Epidermal melanocyte (primary cell): ENCODE measurements at regions not wholly inside any gene's neighbourhood (a gene's known extent, or its start where the extent isn't known, plus 50 kb on each side); places are given as distances from the start of the nearest gene placed in this dataset.
A peak's percentile ranks its signal among the peaks of the same experiment; 100 is the strongest.
"Not testable (repeated sequence)": the region's sequence is repeated elsewhere in the genome, so short reads cannot be mapped to it uniquely, and the experiment has no call there.

Source experiments
- DNase-seq: peaks from one replicate; pipeline ENCODE4 v3.0.0; 2011; ENCODE audit warnings: low spot score; ENCODE audit not compliant: insufficient read length

DNA sequence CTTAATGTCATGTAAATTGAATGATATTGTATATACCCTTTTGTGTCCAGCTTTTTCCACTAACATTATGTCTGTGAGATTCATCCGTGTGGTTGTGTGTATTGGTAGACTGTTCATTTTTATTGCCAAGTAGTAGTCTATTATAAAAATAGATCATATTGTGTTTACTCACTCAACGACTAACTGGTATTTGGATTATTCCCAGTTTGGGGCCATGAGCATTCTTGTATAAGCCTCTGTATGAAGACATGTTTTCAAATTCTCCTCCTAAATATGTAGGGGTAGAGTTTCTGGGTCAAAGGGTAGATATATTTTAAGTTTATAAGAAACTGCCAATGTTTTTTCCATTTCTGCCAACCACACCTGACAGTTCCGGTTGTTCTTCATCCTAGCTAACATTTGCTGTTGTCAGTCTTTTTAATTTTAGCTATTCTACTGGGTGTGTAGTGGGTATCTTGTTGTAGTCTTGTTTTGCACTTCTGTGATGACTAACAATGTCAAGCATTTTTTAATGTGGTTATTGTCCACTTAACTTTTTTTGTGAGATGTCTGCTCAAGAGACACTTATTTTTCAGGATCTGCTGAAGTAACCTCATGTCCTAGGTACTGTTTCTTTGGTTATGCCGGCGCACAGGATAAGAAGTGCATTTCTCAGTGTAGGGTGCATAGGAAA, 93.2 kb downstream of the DACT1 start:
- no peak for DNase-seq

DNA sequence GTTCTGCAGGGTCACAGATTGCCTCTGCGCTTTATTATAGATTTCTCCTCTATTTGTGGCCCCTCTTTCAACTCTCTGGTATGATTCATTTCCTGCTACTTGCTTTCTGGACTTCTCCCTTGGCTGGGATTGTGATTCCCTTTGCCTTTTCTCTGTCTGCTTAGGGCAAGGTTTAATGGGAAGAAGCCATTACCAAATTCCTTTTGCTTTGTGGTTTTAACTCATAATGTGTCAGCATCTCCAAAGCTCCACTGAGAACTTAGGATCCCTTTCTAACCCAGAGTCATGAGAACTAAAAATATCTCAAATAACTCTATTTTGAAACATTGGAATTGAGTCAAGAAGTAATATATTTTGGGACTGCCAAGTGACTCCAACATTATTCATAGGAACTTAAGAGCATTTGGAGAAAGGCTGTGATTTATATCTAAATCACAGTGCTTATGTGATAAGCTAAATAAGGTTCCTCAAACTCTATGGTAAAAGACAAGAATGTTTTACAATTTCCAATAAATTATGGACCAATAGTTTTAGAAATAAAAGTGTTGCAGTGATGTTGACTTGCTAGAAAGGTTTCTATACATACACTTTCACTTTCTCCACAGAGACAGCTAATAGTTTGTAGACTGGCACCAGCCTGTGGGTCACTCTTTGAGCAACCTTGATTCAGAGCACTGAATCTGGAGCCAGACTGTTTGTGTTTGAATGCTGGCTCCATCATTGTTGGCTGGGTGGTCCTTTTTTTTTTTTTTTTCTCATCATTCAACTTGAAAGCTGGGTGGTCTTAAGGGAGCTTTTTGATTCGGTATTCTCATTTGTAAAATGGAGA, 93.9 kb downstream of the DACT1 start:
- peak; percentile 73 for DNase-seq

DNA sequence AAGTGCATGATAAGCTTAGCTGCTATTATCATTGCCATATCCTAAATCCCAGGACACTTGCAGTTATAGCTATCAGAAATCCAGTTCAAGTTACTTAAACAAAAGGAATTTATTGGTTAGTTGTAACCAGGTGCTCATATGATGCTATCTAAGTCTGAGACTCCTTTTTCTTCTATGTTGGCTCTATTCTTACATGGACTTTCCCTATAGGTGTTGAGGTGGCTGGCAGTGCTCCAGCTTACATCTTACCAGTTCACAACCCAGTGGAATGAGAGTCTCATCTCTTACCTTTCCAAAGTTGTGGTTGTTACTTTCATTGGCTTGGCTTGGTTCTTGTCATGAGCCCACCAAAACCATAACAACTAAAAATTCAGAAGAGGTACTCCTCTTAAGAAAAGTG, 94.6 kb downstream of the DACT1 start:
- no peak for DNase-seq

GRCh38 chr14:58733451-58734208, 95.9 kb downstream of the DACT1 start:
- no peak for DNase-seq

- no peak for DNase-seq
Observed at GRCh38 chr14:58735596-58735995, 97.8 kb downstream of the DACT1 start.

GRCh38 chr14:58736606-58737005, 98.8 kb downstream of the DACT1 start:
- DNase-seq, result no peak

DNA sequence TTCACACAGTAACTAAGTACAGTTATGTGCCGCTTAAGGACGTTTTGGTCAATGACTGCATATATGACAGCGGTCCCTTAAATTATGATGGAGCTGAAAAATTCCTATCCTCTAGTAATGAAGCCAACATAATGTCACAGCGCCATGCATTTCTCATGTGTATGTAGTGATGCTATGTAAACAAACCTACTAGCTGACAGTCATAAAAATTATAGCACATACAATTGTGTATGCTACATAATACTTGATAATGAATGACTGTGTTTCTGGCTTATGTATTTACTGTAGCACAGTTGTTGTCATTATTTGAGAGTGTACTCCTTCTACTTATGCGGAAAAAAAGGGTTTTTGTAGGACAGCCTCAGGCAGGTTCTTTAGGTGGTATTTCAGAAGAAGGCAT, 99.7 kb downstream of the DACT1 start:
- no peak for DNase-seq

- no peak for DNase-seq
Observed at GRCh38 chr14:58738189-58738836, 100.6 kb downstream of the DACT1 start.

DNA sequence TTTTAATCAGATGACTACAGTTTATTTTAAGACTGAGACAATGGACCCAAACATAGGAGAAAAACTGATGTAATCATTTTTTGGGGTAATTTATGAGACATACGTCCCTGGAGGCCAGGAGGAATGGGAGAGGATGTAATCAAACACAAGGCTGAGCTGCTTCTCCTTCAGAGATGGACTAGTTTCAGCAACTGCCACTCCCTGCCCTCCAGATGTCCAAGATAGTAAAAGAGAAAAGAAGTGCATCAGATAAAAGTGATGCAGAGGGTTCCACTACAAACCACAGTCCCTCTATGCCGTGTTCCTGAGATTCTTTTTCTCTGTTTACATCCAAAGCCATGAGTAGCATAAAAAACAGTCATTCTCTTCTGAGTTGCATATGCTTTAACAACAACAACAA, 101.1 kb downstream of the DACT1 start:
- DNase-seq, result no peak

DNA sequence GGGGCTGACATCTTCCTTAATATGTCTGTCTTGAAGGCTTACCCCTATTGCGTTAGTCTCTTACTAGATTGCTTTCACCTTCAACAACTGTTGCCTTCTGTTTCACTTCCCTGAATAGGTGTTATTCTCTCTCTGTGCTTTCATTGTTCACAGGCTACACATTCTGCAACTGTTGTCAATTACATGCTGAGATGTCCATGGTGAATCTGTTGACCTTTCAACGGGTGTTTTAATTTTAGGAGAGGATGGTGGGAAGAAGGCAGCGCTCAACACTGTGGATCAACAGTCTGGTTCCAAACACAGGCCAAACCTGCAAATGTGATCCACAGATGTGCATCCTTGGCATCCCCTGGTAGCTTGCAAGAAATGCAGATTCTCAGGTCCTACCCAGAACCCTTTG, 101.9 kb downstream of the DACT1 start:
- DNase-seq, result no peak

GRCh38 chr14:58740379-58740935, 102.7 kb downstream of the DACT1 start:
- no peak for DNase-seq

DNA sequence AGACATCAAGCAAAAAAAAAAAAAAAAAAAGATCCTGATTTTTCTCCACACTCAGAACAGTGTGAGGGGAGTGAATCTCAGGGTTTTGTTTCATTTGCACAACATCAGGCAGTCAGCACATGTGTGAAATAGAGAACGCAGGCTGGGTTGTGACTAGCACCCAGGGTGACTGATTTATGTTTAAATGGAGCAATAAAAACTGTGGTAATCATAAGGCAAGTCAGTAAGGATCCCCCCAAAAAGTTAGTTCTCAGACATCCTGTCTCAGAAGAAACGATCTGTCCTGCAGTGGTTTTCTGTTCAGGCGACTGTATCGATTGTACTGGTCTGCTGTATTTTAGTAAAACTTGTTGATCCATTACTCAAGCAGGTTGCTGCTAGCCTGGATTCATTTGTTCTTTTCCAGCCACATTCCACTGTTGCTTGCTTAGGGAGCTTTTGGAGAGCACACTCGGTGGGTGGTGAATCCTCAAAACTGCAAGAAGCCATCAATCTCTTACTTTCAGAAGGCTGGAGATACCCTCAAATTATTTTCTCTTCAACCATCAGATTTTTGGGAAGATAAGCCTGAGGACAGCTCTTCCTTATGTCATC, 107.1 kb downstream of the DACT1 start:
- no peak for DNase-seq

DNA sequence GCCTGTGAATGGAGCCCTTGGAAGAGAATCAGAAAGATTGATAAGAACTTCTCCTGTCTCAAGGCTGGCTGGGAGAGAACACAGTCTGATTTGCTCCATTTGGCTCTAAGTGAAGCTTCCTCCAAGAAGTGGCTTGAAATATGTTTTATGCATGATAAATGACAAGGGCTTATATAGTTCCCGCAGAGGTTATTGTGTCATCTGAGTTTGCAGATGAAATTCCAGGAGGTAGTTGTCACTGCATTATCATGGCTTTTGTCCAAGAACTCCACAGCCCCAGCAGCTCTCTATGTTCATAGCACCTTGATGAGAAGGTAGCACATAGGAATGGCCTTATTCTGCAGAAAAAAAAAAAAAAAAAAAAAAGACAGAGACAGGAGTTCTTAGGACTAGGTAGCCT, 108.5 kb downstream of the DACT1 start:
- no peak for DNase-seq

GRCh38 chr14:58746701-58747100, 108.9 kb downstream of the DACT1 start:
- no peak for DNase-seq

- DNase-seq, result no peak
Observed at GRCh38 chr14:58747181-58747580, 109.4 kb downstream of the DACT1 start.

DNA sequence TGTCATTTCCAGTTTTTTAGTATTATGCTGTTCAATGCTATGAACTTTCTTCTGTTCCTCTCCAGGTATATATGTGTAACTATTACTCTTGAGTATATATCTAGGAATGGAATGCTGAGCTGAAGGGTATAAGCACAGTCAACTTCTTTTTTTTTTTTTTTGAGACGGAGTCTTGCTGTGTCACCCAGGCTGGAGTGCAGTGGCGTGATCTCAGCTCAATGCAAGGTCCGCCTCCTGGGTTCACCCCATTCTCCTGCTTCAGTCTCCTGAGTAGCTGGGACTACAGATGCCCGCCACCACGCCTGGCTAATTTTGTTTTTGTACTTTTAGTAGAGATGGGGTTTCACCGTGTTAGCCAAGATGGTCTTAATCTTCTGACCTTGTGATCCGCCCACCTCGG, 110.5 kb downstream of the DACT1 start:
- DNase-seq, result not testable (repeated sequence)

GRCh38 chr14:58749066-58749669, 111.4 kb downstream of the DACT1 start:
- DNase-seq, result no peak

DNA sequence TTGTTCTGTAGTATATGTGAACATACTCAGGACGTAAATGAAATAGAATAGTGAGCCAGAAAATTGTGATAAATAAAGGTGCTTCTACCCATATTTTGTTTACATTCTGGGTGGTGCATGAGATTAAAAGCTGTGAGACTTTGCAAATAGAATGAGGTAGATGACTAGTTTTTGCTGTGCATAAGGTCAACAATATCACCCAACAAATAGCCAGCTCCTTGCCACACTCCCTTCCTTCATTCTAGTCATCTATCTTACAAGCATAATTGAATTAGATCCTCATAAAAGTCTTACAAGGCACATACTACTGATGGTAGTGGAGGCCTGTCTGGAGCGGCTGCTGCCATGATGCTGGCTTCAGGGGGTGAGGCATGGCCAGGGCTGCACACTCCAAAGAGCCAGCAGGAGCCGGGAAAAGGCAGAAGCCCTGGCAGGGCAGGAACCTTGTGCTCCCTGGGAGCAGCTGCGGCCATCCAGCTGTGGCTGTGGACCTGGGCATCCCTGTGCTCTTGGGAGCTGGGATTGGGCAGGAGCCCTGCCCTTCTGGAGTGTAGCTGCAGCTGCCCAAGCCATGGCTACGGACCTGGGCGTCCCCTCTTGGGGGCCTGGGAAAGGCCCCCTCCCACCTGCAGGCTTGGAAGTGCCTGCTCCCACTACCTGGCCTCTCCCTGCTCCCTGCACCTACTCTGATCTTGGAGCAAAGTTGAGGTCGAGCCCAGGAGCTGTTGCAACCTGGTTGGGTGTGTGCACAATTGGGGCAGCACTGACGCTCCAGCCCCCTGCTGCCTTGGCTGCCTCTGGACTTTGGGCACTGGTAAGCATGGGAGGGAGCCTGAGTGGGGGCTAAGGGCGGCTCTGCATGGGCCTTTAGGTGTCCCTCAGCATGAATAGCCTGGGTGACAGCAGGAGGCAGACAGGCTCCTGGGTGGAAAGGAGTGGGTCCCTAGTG, 112.8 kb downstream of the DACT1 start:
- DNase-seq, result no peak

- DNase-seq, result no peak
Observed at GRCh38 chr14:58751788-58752187, 114.0 kb downstream of the DACT1 start.
